ENCODE measurements at regions not wholly inside any gene's neighbourhood (a gene's known extent, or its start where the extent isn't known, plus 50 kb on each side); places are given as distances from the start of the nearest gene placed in this dataset.

DNA sequence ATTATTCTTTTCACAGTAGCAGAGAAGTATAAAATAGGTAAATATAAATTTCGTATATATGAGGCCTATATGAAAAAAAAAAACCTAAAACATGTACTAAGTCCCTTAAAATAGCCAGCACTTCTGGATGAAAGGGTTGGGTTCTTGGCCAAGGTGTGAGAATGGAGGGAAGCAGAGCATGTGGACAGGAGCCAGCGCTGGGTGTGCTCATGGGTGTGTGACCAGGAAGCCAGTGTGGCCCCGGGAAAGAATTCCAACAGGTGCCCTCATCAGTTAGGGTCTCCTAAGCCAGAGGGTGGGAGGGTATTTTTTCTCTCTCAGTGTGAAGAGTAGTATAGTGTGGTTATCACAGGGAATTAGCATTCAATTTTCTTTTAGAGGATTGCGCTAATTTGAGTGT, 401.9 kb upstream of the IGFBP3 start:
- no peak for DNase-seq

DNA sequence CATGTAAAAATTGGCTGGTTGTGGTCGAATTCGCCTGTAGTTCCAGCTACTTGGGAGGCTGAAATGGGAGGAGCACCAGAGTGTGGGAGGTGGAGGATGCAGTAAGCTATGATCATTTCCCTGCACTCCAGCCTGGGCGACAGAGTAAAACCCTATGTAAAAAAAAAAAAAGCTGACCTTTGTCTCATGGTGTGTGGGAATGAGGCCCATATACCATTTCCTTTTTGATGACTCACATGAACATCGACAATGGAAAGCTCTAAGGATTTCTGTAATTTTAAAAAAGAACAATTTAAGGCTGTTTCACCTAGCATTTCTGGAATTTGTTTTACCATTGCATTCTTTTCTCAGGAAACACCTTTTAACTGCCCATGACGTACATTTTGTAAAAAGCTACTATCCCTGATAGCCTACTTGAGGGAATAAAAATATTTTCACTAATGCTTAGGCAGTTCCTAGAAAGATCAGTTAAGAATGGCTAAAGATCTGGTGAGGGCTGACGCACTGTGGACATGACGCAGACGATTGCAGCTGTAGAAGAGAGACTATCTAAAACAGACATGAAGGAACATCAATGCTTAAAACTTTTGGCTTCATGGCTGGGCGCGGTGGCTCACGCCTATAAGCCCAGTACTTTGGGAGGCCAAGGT, 400.6 kb upstream of the IGFBP3 start:
- DNase-seq: no peak

DNA sequence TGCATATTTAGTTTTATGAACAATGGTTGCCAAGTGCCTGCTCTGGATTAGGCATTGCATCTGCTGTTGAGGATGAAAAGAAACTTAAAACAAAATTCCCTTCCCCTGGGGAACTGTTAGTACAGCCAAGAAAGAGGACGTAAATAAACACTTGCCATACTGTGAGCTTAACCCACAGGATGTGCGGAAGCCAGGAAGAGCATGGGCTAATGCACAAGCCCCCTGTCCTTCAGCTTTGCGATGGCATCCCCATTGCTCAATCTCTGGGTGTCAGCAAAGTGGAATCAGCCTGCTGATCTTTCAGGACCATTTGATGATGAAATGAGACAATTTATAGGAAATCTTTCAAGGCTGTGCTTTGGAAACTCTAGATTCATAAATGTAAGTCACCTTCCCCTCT, 399.9 kb upstream of the IGFBP3 start:
- DNase-seq: no peak

DNA sequence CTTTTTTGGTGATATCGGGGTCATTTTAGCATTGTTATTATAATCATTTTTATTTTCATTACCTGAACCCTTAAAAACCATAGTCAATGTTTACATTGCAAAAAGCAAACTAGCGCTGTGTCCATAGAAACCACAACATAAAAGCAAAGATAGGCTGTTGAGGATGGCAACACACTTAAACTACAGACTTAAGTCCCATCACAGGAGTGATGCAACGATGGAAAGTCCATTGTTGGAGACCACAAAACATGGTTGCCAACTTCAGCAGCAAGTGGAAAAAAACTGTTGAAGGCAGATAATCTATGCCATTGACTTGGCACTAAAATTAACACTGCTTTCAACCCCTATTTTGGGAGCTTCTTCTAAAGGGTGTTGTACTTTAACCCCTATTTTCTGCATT, 398.8 kb upstream of the IGFBP3 start:
- DNase-seq: no peak

DNA sequence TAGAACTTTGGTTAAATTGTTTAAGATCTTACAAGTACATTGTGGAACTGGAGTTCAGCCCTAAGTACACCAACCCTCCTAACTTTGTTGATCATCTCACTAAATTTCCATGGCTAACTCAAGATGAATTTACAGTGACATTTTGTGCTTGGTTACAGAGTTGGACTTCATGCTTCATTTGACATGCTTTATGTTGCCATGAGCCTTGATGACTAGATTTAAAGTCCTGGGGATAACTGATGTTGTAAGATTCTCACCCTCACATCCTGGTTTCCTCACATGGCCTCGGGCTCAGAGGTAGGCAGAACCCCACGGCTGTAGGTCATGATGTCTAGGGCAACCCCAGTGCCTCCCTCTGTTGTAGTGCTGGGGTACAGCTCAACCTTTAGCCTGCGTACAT, 397.2 kb upstream of the IGFBP3 start:
- DNase-seq: no peak

DNA sequence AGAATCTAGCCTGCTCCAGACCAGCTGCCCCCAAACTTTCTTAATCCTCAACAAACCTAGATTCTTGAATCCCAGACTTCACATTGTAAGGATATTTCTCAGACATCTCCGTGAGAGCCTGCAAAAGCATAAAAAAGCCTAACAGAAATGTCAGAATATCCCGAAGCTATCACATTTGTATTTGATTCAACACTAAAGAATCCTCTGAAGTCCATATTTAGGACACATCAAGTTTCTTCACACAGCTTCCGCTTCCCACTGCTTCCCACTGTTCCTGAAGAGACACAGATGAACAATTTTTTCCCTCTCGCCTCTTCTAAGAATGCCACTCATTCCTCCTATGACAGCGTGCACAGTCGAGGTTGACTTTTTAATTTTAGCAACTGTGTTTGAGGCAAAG, 396.2 kb upstream of the IGFBP3 start:
- DNase-seq: no peak

DNA sequence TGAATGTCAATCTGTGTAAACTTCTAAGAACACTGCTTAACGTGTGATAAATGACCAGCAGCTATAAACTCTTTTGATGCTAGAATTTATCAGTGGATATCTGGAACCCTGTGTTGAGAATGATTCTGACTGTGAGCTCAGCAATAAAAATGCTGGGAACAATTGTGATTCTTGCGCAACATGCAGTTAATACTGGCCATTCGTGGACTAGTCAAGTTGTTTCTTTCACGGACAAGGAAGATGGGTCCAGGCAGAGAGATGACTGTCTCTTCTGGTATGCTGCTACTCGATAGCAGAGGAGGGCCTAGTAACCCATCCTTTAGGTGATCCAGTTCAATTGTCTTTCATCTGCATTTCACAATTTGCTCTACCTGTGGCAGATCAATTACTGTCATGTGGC, 394.8 kb upstream of the IGFBP3 start:
- DNase-seq: no peak

DNA sequence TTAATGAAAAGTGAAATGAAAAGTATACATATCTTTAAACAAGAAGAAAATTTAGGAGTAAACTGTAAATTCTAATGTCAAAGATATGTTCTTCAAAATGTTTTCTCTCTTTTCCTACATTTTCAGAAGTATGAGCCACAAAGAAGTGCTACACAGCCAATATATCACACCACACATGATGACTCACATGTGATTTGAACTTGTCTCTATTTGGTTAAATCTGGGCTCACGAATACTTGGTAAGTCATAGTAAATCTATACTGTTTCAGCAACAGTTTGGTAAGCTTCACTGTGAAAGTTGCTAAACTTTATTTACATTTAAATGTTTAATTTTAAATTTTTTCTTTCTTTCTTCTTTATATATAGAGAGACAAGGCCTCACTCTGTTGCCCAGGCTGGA, 380.6 kb upstream of the IGFBP3 start:
- no peak for DNase-seq

DNA sequence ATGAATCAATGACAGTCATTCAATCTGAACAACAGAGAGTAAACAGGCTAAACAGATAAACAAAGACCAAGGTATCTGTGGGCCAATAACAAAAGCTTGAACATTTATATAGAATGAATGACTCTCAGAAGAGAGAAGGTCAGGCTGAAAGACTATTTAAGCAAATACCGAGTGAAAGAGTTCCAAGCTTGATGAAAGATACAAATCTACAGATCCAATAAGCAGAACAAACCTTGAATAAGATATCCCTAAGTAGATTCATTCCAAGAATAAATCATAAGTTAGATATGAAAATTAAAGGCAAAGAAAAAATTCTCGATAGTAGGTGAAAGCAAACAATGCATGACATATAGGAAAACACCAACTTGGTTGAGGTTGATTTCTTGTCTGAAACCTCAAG, 376.4 kb upstream of the IGFBP3 start:
- no peak for DNase-seq

DNA sequence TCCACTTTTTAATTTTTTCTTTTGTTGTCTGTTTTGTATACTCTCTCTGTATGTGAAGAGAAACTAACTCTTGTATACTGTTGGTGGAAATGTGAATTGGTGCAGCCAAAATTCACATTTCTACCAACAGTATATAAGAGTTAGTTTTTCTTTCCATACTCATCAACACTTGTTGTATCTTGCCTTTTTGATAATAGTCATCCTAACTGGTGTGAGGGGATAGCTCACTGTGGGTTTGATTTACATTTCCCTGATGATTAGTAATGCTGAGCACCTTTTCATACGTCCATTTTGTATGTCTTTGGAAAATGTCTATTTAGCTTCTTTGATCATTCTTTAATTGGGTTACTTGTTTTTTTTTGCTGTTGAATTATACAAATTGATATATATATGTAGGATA, 375.5 kb upstream of the IGFBP3 start:
- DNase-seq: no peak

DNA sequence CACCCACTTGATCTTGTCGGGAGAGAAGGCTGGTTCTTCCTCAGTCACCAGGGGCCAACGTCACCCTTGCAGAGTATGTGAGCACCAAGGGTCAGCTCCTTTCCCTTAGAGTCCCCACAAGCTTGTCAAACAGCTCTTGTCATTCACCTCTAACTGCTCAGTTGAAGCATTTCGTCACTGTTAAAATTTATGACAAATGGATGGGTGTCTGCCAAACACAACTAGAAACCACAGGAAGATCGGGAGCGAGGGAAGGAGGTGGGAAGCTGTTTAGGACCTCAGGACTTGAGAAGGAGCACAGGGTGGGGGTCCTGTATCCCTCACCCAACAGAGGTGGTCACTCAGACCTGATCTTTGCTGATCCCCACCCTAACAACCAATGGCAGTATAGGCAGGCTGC, 373.3 kb upstream of the IGFBP3 start:
- no peak for DNase-seq

DNA sequence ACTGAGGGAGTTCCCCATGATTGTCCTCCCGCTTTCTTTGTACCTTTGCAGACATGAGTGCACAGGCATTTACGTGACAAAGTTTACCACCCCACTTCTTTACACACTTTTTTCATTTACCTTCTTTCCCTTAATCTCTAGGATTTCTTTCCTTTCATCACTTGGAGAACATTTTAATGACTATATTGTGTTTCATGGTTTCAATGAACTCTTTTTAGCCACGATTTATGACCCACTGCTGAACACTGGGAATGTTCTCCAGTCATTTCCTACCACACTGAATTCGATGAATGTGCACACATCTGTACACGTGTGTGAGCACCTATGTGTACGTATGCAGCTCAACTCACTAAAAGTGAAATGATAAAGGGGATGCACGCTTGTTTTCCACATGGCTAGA, 371.7 kb upstream of the IGFBP3 start:
- no peak for DNase-seq

DNA sequence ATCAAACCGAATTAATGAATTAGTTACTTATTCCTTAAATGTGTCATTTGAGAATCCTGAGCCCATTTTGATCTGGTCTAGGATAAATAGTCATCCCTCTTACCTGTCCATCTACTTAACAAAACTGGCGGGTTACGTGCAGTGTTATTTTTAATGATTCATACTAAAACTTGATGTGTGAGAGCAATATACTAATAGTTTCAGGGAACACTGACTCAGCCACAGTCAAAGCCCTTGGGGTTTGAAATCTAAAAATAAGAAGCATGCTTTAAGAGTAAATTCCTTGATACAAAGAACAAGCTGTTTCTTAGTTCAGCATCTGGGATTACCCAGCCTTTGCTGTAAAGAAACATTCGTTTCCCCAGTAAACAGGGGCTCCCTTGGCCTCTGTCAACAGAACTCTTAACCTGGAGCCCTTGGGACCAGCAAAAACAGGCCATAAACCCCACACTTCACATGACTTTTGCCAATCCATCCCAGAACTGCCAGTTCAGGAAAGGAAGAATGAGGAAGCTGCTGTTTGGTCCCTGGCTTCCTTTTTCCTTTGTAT, 370.6 kb upstream of the IGFBP3 start:
- DNase-seq: no peak

DNA sequence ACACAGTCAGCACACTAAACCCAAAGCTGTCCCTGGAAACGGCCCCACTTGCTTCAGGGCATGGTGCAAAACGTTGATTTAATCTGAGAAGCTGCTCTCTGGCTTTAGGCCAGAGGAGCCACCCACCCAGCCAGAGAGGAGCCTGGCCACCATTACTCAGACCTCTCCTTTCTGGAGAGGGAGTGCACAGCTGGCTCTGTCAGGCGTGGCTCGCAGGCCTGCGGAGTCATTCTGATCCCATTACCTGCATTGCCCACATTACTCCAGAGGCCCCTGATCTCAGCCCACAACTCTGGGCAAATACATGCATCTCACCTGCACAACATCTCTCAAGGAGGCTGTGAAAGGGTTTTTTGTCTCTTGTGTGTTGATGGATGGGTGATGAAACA, 370.0 kb upstream of the IGFBP3 start:
- DNase-seq: no peak

DNA sequence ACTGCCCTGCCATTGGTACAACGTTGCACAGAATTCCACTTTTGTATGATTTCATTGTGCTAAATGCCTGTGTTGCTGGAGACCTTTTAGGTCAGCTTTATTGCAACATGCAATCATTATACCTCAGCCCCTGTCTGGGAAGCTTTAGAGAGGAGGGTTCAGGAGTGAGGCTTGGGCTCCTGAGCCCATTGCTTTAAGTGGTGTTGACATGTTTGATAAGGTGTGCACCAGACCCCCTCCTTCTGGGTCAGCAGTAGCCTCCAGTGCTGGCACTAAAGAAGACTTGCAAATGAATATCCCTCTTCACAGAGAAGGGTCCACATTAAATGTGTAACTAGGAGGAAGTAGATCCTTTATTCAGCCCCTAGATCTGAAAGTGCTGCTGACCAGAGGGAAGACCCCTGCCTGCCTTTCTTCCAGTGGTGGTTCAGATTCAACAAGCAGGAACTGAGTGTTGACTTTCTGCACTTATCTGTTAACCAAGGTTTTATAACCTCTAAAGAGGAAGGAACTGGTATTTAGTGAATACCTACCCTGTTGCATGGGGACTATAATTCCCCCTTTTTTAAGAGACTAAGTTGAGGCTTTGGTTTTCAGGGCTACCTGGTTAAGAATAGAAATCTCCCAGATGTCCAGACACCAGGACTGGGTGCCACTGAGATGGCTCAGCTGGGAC, 369.4 kb upstream of the IGFBP3 start:
- no peak for DNase-seq

DNA sequence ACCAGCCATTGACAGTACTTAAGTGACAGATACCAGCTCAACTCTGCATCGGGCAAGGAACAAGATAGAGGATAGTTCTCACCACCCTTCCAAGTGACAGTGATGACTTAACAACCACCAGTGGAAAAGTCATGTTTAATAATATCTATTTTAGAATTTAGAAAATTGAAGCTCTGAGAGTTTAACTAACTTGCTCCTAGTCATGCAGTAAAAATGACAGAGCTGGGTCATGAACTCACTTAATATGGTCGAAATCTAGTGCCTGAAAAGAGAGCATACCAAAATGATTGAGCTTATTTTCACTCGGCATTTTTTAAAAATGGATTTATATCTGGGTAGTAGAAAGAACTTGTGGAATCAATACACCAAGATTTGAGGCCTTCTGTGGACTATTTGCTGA, 367.8 kb upstream of the IGFBP3 start:
- DNase-seq: no peak

DNA sequence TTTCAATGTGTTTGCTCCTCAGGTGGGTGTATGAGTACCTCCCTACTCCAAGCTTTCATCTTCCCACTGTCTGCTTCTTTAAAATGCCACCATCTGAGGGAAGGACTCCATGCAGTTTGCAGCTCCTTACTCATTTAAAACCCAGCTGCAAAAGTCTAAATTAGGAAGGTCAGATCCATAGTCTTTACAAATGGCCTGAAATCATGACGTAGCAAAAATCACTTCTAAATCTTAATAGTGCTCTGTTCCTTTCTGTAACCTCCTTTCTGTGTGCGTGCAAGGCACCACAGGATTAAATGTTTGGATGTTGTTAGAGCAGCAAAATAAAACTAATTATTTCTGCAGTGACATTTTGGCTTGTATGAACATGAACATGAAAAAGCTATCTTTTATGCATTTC, 366.9 kb upstream of the IGFBP3 start:
- no peak for DNase-seq

DNA sequence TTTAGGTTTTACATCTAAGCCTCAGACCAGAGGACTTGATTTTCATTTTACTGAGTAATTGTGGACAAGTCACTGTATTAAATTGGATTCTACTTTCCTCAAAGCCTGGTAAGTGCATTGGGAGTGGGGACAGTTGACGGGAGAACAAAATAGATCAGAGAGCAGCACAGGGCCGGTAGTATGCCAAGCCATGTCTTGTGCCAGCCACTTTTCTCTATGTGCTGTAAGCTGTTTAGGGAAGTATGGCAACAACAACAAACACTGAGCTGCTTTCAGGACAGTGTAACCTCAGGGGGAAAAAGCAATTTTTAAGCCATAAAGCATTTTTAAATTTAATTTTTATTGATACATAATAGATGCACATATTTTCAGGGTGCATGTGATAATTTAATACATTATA, 365.9 kb upstream of the IGFBP3 start:
- DNase-seq: no peak

DNA sequence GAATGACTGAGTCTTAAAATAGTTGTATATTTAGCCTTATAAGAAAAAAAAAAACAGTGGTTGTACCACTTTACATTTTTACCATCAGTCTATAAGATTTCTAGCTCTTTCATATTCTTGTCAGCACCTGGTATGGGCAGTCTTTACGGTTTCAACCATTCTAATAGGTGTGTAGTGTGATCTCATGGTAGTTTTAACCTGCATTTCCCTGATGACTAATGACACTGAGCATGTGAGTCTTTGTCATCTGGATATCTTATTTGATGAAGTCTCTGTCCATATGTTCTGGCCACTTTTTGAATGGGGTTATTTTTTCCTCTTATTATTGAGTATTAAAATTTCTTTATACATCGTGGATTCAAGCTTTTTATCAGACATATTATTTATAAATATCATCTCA, 365.3 kb upstream of the IGFBP3 start:
- DNase-seq: no peak

DNA sequence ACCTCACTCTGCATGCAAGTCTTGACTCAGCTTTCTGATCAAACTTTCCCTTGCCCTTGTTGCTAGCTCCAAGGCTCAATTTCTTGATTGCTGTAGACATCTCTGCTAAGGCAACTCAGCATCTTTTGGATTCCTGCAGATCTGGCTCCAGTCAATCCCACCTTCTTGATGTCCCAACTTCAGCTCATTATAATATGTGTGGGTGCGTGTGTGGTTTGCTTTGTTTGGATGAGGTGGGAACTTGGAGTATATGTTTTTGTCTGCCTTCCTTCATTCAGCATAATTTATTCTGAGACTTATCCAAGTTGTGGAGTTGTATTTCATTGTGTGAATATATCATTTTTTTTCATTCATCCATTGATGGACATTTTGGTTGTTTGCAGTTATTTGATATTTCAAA, 364.8 kb upstream of the IGFBP3 start:
- DNase-seq: no peak

DNA sequence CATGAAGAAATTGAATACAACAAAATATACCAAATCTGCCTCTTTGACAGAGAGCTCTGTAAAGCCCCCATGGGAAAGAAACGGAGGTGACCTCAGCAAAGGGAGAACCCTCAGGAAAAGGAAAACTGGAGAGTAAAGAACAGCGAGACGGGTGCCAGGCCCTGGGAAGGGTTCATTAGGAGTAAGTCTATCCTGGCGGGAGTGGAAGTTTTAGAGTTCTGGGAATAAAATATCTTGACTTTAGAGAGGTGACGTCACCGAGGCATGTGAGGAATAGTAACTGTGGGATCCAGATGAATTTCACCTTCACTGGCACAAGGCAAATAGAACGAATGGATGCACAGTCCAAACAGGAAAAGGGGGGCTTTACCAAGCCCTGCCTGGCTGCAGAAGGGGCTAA, 362.8 kb upstream of the IGFBP3 start:
- no peak for DNase-seq

DNA sequence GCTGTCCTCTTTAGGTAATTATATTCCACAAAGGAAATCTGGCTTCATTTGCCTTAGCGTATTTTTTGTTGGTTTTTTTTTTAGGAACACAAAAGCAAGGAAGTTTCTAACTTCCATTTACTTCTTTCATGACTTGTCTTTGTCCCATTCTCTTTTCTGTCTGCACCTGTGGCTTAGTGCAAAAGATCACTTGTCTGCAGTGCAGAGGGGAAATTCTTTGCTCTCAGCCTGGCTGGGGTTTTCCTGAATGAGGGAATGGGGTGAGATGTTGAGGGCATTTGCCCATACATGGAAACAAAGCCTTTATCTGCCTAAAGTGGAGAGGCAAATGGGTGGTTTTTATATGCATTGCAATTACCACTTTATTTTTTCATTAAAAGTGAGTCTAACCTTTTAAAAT, 361.1 kb upstream of the IGFBP3 start:
- no peak for DNase-seq

DNA sequence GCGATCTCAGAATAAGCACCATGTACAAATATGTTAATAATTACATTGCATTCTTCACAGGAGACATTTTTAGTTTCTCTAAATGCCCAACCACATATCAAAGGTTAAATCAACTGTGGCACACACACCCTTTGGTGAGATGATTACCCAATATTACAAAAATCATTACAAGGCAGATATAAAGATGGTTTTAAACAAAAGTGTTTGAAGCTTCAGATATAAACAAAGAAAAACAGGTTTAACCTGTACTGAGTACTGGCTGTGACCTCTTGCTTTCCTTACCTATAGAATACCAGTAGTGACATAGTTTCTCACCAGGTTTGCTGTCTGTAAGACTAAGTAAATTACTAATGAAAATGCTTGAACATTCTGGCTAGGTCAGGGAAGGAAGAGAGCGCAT, 360.0 kb upstream of the IGFBP3 start:
- no peak for DNase-seq

DNA sequence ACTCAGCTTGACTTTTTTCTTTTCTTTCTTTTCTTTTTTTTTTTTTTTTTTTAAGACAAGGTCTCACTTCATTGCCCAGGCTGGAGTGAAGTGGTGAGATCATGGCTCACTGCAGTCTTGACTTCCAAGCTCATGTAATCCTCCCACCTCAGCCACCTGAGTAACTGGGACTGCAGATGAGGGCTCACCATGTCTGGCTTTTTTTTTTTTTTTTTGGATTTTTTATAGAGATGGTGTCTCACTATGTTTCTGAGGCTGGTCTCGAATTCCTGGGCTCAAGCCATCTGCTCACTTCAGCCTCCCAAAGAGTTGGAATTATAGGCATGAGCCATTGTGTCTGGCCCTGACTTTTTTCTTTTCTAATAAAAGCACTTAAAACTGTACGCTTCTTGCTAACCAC, 358.2 kb upstream of the IGFBP3 start:
- no peak for DNase-seq

DNA sequence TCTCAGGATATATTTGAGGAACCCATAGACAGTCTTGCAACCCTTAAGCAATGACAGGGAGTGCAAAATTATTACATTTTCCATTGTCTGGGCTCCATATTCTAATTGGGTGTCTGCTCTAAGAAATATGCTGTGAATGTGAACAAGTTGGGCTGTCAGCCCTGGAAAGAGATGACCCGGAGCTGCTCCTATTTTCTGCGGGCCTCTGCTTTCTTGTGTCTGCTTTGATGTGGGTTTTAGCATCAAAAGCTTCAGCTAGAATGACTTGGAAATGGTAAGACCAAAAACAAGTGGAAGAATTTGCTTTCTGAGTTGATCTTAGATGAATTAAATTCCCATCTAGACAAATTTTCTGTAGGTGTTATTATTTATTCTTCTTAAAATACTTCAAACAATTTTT, 343.6 kb upstream of the IGFBP3 start:
- DNase-seq: no peak

Data from CD4-positive, alpha-beta T cell treated with Interleukin-1 beta for 1 hour (primary cell).